HUDEP-2 (cell line): ENCODE measurements at regions not wholly inside any gene's neighbourhood (a gene's known extent, or its start where the extent isn't known, plus 50 kb on each side); places are given as distances from the start of the nearest gene placed in this dataset.

Source experiments
- DNase-seq, 76 experiments: peaks; one replicate each; lab custom pipeline; 2025; ENCODE audit not compliant: unreplicated experiment in 76 of 76; lab: John Stamatoyannopoulos, UW

DNA sequence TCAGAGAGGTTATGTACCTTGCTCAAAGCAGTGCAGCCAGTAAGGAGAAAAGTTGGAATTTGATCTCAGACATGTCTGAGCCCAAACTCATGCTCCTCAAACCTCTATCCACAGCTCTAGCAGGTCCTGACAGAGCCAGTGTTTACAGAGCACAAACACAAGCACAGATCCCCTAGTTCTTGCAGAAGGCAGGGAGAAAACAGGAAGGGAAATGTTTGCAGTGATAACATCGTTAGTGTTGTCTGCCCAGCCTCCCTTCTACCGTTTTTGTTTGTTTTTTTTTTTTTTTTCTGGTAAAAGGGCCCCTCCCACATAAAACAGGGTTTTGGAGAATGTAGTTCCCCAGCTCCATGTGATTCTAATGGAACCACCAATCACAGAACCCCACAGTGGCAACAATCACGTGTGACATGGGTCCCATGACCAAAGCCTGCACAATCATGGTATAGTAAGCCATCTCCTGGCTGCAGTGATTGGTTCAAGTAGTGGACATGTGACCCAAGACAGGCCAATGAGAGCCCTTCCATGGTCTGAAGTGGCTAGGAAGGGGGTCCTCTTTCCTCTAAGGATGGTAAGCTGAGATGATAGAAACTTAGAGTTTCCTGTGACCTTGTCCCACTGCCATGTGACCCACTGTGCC is 513.4 kb downstream of the MED13L start:
- no peak for DNase-seq

DNA sequence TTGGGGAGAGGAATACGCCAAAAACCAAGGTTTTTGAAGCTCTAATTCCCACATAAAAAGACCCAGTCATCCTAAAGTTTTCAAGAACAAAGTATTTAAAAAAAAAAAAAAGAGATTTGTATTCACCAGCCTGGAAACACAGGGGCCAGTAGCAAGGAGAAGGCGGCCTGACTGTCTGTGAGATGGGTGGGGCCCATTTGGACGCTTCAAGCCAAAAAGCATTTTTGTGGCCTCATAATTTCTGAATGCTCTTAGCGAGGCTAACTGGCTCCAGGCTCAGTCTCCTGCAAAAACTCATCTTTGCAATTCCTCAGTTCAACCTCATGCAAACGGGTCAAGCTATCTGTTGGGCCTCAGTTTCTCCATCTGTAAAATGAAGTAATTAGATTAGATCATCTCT is 514.1 kb downstream of the MED13L start:
- no peak for DNase-seq

DNA sequence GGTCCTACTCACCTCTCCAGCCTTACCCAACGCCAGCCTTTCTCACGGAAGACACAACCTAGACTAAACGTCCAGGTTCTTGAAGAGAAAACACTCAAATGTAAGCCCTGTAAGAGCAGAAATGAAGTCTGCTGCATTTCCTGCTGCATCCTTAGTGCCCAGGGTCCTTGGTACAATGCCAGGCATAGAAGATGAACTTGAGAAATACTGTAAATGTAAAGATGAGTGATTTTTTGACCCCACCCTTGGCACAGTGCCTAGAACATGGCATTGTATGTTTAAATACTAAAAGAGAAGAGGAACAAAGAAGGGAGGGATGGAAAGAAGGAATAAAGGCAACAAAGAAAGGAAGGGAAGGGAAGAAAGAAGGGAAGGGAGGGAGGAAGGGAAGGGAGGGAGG is 514.6 kb downstream of the MED13L start:
- no peak for DNase-seq

DNA sequence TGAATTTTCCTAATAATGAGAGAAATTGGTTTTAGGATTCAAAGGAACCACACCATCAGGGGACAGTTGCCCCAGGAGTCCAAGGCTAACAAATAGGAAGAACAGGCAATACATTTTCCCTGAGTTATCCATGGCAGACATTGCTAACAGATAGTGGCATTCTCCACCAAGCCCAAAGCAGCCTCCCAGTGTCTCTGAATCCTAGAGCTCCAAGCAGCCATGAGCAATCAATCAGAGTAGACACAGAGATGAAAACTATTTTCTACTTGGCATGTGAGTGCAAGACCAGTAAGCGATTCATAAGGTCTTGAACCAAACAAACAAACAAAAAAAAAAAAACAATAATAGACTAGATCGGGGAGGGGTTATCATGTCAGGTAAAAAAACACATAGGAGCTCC is 515.7 kb downstream of the MED13L start:
- no peak for DNase-seq

DNA sequence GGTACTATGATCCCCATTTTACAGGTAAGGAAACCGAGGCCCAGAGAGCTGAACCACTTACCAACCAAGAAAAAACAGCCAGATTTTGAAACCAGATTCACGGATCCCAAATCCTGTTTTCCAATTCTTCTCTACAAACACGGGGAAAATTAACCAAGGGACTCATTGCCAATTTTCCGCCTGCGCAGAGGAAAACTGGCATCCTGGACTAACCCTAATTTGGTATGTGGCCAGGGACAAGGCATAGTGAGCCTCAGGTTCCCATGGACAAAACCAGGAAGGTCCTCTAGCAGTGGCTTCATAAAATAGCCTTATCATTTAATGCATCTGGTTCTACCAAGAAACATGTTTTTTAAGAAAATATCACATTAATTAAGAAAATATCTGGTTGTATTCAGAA is 517.3 kb downstream of the MED13L start:
- DNase-seq: no peak

DNA sequence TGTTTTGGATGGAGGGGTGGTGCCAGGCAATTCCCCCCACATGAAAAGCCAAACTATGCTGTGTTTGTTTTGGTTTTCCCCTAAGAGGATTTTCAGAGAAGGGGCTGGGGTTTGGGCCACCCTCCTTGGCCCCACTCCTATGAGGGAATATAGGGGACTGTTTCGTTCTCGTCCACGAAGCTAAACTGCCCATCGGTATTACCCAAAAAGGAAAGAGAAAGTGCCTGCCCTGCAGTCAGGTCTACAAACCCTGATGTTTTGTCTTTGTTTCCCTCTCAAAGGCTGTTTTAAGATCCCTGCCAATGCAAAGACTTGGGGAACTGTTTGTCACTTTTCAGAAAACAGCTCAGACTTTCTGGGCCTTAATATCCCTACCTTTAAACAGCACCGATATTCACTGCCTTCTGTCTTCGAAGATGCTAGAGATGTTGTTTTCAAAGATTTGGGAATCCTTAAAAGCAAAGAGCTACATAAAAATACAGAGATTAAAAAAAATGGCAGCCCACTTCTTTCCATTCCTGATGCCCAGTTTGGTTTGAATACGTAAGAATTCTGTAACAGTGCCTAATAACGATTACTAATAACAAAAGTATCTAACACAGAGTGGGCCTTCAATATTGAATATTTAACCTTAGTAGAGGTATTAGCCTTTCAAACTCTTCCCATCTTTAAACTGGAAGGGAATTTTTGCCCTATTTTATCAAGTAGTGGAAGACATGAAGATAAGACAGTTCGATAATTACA is 518.4 kb downstream of the MED13L start:
- no peak for DNase-seq

DNA sequence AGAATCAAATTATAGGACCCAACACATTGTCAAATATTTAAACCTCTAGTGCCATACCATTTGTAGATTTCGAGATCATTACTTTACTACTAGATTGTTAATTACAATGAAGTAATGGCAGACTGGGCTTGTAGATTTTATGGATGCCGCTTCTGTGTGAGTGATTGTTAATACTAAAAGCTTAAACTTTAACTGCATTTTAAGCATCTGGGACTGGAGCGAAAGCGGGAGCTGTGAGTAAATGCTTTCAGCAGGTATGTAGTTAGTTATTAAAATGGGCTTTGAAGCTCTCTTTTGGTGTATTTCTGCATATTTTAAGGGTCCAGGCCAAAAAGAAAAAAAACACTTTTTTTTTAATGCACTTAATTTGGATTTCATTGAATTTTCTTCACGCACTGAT is 519.3 kb downstream of the MED13L start:
- no peak for DNase-seq

DNA sequence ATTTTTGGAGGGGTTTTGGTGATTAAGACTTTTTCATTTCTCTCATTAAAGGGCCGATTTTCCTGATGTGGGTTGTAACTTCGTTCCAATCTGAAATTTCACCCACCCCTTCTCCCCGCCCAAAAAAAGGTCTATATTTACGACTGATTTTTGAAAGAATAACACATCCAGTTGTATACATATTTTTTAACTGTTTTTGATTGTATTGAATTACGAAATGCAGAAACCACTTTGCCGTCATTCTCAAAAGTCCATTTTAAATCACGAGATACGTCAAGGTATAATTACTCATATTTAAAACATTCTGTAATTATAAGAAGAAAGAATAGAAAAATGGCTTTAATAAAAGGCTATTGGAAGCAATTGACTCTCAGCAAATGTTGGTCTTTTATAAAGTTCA is 520.7 kb downstream of the MED13L start:
- DNase-seq: no peak

DNA sequence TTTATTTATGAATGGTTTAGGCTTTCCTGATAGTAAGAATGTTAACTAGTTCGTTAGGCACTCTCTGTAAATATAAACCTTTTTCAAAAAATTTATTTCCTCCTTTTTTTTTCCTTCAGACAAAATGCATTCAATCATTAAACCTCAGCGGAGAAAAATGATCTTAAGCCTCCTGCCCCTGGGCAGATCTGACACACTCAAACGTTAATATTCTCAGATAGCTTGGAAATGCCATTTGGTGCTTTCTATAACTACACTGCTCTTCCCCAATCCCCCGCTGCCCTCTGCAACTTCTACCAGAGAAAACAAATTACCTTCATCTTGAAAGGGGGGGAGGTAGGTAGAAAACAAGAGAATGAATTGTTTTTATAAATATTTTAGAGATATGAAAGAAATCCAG is 521.2 kb downstream of the MED13L start:
- DNase-seq: no peak

DNA sequence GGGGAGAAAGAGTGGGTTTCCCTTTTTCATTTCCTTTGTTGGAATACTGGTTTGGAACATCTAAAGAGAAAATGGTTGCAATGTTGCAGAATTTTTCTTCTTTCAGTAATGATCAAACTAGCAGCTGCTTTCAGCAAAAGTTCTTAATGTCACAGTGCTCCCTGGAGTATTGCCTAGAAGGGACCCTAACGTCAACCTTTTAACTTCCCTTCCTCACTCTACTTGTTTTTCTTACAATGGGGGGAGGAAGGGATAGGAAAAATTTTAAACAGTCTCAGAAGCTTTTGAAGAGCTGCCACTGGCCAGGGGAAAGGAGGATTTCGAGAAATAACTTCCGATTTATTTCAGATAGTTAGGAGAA is 521.8 kb downstream of the MED13L start:
- DNase-seq: no peak

DNA sequence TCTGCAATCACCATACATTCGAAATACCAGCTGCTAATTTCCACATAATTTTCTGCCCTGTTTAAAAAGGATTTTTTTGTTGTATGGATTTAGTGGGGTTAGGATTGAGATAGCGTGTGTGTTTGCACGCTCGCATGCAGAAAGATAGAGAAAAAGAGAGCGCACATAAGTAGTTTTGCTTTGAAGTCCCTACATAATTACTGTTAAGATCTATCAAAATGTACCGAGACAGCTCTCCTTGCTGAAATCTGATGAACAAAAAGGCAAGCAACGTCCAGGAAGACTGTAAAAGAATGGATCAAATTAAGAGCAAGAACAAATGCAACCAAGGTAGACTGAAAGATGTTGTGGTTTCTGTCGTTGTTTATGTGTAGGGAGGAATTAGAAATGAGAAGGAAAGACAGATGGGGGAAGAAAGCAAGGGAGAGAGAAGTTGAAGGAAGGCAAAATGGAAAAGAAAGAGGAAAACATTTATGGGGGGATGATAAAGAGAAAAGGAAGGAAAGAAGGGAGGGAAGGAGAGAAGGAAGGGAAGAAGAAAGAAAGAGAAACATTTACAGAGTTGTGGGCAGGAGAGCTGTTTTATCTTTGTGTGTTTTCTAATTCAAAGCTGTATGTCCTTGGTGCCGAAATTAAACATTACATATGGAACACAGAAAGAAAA is 522.3 kb downstream of the MED13L start:
- no peak for DNase-seq

DNA sequence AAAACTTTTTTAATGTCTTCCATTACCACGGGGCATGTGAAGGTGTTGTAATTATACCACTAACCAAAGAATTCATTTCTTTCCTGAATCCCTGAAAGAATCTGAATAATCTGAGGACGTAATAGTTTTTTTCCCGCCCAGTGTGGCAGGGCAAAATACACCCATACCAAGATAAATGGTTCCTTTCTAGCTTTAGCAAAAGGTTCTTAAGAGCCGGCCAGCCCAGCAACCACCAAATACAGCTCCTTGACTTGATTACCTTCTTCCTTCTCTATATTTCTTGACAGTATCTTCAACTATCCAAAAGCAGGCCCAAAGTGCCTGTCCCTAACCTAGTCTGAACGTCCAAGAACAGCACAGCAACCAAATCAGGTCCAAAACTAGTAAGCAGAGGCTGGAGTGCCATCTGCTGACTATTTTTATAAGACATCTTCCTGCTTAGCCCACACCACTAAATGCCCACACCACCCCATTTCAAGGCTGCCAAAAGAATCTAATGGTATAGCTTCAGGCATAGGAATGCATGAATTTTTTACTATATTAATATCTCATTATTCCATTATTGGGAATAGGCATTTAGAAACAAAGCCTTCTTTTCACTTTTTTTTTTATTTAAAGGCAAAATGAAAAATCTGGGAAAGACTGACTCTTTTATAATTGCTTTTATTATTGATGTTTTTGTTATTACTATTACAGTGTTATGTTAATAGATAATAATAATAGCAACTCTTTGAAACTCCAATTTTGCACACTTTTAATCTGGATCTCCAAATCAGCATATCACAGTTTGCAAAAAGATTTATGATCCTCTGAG is 524.4 kb downstream of the MED13L start:
- DNase-seq: peak in 16 of 76 experiments; percentile 1 to 41 (median 10)

DNA sequence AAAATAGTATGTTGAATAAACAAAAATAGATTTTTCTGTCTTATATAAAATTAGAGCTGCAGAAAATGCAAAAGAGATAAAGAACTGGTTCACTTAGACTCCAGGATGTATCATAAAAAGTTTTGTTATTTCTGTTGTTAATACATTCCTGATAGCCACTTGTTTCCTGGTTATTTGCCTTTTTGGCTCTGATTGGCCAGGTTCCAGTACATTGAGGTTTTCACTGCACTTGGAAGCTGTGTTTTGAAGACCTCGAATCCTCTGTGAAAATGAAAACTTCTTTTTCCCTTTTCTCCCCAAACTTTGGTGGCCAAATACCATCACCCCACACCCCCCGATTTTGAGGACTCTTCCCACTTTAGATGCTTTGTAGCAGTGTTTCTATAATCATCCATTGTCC is 525.3 kb downstream of the MED13L start:
- DNase-seq: no peak

DNA sequence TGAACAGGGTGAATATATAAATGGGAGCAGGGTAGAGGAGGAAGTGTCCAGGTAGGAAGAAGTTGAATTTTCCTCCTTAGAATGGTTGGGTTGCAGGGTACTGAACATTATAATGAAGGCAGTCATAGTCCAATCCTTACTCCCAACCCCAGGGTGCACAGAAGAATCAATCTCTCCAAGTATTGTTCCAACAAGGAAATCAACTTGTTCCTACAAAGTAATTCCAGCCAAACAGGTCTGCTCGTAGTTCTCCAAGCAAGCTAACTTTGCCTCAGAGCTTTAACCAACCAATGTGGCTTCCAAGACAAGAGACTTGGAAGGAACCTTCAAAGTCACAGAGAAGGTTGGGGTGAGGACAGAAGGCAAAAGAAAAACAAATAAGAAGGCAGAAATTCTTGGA is 527.2 kb downstream of the MED13L start:
- DNase-seq: no peak

DNA sequence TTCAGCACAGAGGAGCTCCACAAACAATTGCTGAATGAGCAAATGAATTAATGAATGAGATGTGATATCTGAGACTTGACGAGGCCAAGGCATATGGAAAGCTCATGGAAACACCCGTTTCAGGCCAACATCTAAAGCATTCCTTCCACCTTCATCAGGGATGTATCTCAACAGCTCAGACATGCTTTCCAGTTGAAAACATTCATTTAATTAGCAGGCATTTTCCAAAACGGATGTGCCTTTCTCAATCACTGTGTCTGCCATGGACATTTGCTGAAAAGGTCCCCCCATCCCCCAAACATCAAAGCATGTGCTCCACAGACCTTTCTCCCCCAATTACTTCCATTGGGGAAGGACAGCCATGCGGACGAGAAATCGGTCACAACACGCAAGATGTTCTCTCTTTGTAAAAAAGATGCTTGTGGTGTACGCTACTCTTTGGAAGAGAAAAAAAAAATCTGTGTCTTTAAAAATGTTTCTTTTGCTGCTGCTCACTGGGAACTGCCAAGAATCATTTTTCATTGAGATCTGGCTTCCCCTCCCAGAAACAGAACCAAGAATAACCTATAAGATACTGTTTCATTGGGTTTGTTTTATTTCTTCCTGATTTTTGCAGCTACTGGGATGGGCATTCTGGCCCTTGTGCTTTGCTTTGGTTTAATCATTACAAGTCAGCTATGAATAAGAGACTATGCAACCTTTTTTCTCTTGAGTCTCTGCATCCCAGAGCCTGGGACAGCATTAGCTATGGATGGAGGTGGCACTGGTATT is 528.2 kb downstream of the MED13L start:
- DNase-seq: no peak

DNA sequence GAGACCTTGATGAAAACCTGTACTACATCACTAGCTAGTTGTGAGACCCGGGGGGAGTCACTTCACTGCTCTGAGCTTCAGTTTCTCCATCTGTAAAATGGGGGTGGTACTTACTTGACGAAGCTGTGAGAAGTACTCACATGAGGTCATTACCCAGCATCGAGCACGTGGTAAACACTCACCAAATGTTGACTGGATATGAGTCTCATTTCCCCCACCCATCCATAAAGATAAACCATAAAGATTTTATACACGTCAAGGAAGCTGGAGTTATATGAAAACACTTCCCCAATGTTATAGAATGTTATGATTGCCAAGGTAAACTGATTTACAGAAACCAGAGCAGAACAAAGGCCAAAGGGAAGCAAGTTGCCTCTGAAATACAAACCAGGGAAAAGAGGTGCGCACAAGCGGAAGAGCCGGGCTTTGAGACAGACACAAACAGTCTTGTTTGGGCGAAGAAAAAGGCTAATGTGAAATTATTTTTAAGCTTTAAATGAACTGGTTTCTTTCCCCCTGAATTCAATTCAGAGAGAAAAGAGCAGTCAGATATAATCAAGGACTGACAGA is 536.8 kb downstream of the MED13L start:
- DNase-seq: no peak

DNA sequence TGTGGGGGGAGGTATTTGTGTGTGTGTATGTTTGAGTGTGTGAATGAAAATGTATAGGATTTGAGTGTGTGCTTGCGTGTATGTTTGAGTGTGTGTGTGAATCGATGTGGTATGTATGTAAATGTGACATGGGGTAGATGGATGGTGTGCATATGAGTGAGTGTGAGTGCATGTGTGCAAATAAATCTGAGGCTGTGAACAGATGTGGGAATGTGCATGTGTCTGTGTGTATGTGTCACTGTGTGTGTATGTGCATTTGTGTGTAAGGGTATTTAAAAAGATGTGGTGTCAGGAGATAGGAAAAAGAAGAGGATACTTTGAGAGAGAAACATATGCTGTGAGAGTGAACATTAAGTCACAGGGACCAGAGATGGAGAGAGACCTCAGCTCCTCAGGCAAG is 539.6 kb downstream of the MED13L start:
- no peak for DNase-seq

DNA sequence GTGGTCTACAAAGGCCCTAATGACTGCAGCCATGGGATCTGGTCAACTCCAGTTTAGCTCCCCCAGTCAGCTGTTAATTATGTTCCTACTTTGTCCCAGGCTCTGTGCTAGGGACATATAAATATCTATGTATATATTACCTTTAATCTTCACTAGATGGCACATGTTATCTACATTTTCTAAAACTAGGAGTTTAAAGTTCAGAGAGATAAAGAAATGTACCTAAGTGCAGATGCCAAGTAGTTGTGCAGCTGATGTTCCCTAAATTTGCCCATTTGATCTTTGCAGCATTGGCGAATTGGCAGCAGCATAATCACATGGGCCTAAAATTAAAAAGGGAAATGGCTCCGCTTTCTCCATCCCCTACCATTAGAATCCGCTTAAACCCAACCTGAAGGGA is 541.1 kb downstream of the MED13L start:
- no peak for DNase-seq

DNA sequence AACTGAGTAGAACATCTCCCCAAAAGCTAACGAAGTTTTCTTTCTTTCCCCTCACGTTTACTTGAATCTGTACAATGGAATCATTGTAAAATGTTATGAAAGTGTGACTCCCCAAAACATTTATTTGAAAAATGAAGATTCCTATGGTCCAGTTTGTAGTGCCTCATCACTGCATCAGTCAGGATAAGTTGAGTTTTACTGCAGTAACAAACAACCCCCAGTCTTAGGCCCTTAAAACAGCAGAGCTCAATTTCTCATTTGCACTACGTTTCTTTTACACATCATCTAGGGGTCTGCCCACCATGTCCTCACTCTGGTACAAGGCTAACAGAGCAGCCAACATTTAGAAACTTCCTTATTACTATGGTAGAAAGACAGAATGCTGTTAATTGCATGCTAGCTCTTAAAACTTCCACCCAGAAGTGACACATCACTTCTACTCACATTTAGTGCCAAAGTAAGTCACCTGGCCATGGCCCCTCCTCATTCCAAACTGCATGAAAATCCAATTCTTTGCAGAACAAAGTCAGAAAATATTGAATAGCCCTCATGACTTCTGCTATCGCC is 546.4 kb downstream of the MED13L start:
- no peak for DNase-seq

DNA sequence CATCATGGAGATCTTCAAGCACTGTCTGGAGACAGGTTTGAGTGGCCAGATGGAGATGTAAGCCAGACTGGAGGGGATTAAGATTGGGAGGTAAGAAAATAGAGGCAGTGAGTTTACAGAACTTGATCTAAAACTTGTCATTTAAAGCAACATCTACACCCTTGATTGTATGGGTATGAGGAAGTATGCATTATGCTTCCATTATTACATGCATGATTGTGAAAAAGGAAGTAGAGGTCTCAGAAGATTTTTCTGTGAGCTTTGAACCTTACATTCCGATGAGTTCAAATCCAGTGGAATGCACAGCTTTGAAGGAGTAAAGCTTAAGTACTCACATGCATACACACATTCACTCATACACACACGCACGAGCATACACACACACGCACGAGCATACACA is 550.8 kb downstream of the MED13L start:
- no peak for DNase-seq
